Hepatocyte (in vitro differentiated cells): ENCODE measurements at regions not wholly inside any gene's neighbourhood (a gene's known extent, or its start where the extent isn't known, plus 50 kb on each side); places are given as distances from the start of the nearest gene placed in this dataset.

Experiments
- EZH2 ChIP-seq: fragments of 200-600 bp; sonication (generic); IDR thresholded peaks from 2 replicates; pipeline ENCODE4 v1.6.1; 2016; ENCODE audit warnings: antibody characterized with exemption, mild to moderate bottlenecking, borderline replicate concordance
- EZH2phosphoT487 ChIP-seq: fragments of 200-600 bp; sonication (generic); IDR thresholded peaks from one replicate; pipeline ENCODE4 v1.6.1; 2018; ENCODE audit warnings: antibody characterized with exemption, mild to moderate bottlenecking, low read depth, moderate library complexity; ENCODE audit not compliant: unreplicated experiment, severe bottlenecking
- TF ChIP-seq, protein P1 (sequence below): fragments of 200-600 bp; sonication (generic); IDR thresholded peaks from 2 replicates; pipeline ENCODE4 v1.5.1; 2016; ENCODE audit warnings: antibody characterized with exemption, mild to moderate bottlenecking; ENCODE audit not compliant: poor library complexity

DNA sequence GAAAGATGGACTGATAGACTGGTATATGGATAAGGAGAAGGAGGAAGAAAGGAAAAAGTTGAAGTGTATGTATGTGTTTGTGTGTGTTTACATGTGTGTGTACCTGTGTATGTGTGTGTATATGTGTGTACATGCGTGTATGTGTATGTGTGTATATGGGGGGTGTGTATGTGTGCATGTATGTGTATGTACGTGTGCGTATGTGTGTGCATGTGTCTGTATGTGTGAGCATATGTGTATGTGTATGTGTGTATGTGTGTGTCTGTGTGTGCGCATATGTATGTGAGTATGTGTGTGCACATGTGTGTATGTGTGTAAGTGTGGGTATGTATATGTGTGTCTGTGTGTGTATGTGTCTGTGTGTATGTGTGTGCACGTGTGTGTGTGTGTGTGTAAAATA is 101.5 kb upstream of the KLHL13 start:
- TF ChIP-seq, protein P1, sequence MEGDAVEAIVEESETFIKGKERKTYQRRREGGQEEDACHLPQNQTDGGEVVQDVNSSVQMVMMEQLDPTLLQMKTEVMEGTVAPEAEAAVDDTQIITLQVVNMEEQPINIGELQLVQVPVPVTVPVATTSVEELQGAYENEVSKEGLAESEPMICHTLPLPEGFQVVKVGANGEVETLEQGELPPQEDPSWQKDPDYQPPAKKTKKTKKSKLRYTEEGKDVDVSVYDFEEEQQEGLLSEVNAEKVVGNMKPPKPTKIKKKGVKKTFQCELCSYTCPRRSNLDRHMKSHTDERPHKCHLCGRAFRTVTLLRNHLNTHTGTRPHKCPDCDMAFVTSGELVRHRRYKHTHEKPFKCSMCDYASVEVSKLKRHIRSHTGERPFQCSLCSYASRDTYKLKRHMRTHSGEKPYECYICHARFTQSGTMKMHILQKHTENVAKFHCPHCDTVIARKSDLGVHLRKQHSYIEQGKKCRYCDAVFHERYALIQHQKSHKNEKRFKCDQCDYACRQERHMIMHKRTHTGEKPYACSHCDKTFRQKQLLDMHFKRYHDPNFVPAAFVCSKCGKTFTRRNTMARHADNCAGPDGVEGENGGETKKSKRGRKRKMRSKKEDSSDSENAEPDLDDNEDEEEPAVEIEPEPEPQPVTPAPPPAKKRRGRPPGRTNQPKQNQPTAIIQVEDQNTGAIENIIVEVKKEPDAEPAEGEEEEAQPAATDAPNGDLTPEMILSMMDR, result no peak
- TF ChIP-seq EZH2 (no peak), EZH2phosphoT487 (no peak)
